RWPE2 (cell line): ENCODE measurements at regions not wholly inside any gene's neighbourhood (a gene's known extent, or its start where the extent isn't known, plus 50 kb on each side); places are given as distances from the start of the nearest gene placed in this dataset.

ENCODE experiments used
- ATAC-seq: fragments of 200-7000 bp; cut with Tn5 transposase; 3 replicates; pipeline ENCODE4 v1.9.1; 2021; ENCODE audit warnings: low read depth
- DNase-seq: peaks from one replicate; pipeline ENCODE4 v3.0.0-alpha.2; 2020; ENCODE audit warnings: low spot score
- H3K27ac ChIP-seq: fragments of 450-650 bp; 2 replicates; pipeline ENCODE4 v1.5.1; 2017; ENCODE audit warnings: mild to moderate bottlenecking; ENCODE audit not compliant: poor library complexity, severe bottlenecking
- H3K27me3 ChIP-seq: fragments of 250-450 bp; sonication (Bioruptor Pico); 2 replicates; pipeline ENCODE4 v1.5.1; 2021; ENCODE audit warnings: mild to moderate bottlenecking, moderate library complexity; ENCODE audit not compliant: insufficient read depth, poor library complexity, severe bottlenecking
- H3K36me3 ChIP-seq: fragments of 250-450 bp; sonication (Bioruptor Pico); 2 replicates; pipeline ENCODE4 v1.5.1; 2020; ENCODE audit warnings: low read depth, mild to moderate bottlenecking, moderate library complexity
- H3K4me1 ChIP-seq: fragments of 250-450 bp; sonication (Bioruptor Pico); 2 replicates; pipeline ENCODE4 v1.5.1; 2021; ENCODE audit warnings: mild to moderate bottlenecking, moderate library complexity; ENCODE audit not compliant: insufficient read depth, poor library complexity, severe bottlenecking
- H3K4me3 ChIP-seq: fragments of 250-450 bp; sonication (Bioruptor Pico); 2 replicates; pipeline ENCODE4 v1.5.1; 2021; ENCODE audit warnings: mild to moderate bottlenecking, moderate library complexity; ENCODE audit not compliant: severe bottlenecking
- H3K9me3 ChIP-seq: fragments of 250-450 bp; sonication (Bioruptor Pico); 2 replicates; pipeline ENCODE4 v1.5.1; 2021; ENCODE audit warnings: mild to moderate bottlenecking, moderate library complexity; ENCODE audit not compliant: severe bottlenecking
- TF ChIP-seq, protein P1 (sequence below): fragments of 450-650 bp; IDR thresholded peaks from one replicate; pipeline ENCODE4 v1.5.1; 2017; ENCODE audit warnings: mild to moderate bottlenecking, moderate library complexity; ENCODE audit not compliant: poor library complexity, severe bottlenecking

DNA sequence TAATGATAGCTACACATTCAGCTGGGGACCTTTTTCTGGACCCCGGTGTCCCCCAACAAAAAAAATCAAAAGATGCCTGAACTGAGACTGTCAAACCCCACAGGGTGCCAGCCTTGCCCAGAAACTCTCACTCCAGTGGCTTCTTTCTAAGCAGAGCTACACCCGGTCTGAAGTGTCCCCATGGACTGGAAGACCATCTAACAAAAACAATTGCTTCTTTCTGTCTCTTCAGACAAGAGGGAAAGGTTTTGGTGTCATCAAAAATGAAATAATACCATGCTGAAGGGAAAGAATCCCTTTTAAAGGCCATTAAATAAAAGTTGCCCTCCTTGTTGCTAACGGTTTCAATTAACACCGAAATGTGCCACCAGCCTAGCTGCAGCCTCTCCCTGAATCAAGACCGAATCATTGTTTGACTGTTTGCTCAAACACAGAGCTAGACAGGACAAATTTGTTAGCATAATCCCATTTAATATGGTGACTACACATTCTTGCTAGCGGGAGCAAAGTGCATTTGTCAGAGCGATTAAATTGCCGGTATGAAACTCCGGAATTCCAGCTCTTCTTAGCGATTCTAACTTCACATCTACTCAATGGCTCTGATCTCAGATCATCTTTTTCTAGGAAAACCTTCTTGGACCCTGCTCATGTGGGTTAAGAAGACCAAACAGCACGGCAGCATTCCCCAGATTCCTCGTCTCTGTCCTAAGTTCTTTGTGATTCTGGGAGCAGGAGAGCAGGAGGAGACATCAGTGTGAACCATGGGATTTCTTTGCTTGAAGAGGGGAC, 397.5 kb upstream of the PRKCQ start:
- Histone ChIP-seq H3K4me1 (no peaks in the 10 kb centered on the region), H3K9me3 (no peaks in the 10 kb centered on the region), H3K27ac (no peak overlapping the region), H3K27me3 (peaks cover 25% of the 10 kb centered on the region), H3K4me3 (no peak overlapping the region), H3K36me3 (no peaks in the 10 kb centered on the region)
- ATAC-seq (no peak), DNase-seq (no peak)
- TF ChIP-seq, protein P1, sequence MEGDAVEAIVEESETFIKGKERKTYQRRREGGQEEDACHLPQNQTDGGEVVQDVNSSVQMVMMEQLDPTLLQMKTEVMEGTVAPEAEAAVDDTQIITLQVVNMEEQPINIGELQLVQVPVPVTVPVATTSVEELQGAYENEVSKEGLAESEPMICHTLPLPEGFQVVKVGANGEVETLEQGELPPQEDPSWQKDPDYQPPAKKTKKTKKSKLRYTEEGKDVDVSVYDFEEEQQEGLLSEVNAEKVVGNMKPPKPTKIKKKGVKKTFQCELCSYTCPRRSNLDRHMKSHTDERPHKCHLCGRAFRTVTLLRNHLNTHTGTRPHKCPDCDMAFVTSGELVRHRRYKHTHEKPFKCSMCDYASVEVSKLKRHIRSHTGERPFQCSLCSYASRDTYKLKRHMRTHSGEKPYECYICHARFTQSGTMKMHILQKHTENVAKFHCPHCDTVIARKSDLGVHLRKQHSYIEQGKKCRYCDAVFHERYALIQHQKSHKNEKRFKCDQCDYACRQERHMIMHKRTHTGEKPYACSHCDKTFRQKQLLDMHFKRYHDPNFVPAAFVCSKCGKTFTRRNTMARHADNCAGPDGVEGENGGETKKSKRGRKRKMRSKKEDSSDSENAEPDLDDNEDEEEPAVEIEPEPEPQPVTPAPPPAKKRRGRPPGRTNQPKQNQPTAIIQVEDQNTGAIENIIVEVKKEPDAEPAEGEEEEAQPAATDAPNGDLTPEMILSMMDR, result no peak

DNA sequence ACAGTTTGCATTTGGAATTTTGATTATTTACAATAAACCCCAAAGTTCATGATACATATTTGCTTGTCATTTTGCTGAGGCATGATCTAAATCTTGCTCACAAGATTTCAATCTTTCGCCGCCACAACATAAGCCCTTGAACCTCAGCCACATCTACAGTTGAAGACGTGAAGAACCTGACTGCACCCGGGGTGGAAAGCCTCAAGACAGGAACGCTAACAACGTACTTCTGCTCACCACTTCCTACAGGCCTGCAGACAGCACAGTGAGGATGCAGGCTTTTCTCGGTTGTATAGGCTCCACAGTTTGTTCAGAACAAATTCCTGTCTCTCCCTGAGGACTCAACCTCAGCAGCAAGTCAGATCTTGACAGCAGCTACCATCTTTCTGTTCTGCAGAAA, 393.8 kb upstream of the PRKCQ start:
- no peak for DNase-seq
- TF ChIP-seq, protein P1, result no peak
- no peak for ATAC-seq
- Histone ChIP-seq H3K36me3 (no peaks in the 10 kb centered on the region), H3K27ac (no peak overlapping the region), H3K4me3 (no peak overlapping the region), H3K27me3 (peaks cover 19% of the 10 kb centered on the region), H3K9me3 (no peaks in the 10 kb centered on the region), H3K4me1 (no peaks in the 10 kb centered on the region)

DNA sequence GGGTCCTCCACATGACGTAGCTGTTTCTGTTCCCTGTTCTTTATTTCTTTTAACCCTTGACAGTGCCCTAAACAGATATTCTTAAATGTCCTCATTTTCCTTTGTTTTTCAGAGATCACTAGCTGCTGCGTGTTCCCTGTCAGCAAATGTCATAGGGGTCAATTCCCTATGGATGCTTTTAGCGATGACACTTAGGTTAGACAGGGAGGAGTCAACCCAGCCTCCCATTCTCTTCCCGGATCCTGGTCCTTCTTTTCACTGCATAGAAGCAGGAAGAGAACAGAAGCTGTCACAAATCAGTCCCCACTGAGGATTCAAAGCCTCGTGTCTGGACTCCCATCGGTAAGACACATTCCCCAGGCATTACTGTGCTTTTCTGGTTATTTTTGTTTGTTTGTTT, 392.1 kb upstream of the PRKCQ start:
- no peak overlapping the region for H3K4me3 ChIP-seq
- ATAC-seq (no peak), DNase-seq (no peak)
- no peaks in the 10 kb centered on the region for H3K4me1 ChIP-seq
- TF ChIP-seq, protein P1, result no peak
- H3K27ac ChIP-seq, result no peak overlapping the region
- H3K36me3 ChIP-seq, result no peaks in the 10 kb centered on the region
- H3K9me3 ChIP-seq, result no peaks in the 10 kb centered on the region
- peaks cover 3% of the 10 kb centered on the region for H3K27me3 ChIP-seq

DNA sequence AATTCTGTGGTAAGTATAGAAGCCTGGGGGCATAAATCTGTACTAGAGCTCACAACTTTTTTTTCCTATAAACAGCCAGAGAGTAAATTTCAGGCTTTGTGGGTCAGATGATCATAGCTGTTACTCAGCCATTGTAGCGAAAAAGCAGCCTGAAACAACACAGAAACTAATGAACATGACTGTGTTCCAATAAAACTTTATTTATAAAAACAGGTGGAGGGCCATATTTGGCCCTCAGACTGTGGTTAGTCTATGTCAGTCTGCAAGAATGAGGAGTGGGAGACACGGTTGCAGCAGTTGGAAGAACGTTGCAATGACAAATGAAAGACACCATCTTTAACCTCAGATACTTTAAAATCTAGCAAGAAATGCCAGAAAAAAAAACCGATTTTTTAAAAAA, 389.6 kb upstream of the PRKCQ start:
- Histone ChIP-seq H3K27me3 (peaks cover 8% of the 10 kb centered on the region), H3K4me1 (no peaks in the 10 kb centered on the region), H3K36me3 (no peaks in the 10 kb centered on the region), H3K4me3 (no peak overlapping the region), H3K9me3 (no peaks in the 10 kb centered on the region), H3K27ac (no peak overlapping the region)
- no peak for ATAC-seq
- TF ChIP-seq, protein P1, result no peak
- no peak for DNase-seq

DNA sequence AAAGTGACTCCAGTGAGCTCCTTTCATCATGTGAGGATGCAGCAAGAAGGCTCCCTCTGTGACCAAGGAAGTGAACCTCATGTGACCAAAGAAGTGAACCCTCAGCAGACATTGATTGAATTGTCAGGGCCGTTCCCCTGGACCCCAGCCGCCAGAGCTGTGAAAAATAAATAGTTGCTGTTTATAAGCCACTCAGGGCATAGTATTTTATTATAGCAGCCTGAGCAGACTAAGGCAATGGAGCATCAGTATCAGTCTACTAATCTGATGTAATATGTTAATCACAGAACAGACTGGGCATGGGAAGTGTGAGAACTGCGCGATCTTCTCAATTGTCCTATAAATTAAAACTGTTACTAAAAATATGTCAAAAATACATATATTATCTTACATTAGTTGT, 384.5 kb upstream of the PRKCQ start:
- H3K4me1 ChIP-seq, result no peaks in the 10 kb centered on the region
- DNase-seq, result no peak

More for the DNA sequence above, 384.5 kb upstream of the PRKCQ start:
- Histone ChIP-seq H3K27me3 (peaks cover 8% of the 10 kb centered on the region), H3K36me3 (no peaks in the 10 kb centered on the region), H3K4me3 (no peak overlapping the region), H3K9me3 (no peaks in the 10 kb centered on the region), H3K27ac (no peak overlapping the region)
- no peak for ATAC-seq
- TF ChIP-seq, protein P1, result no peak
